HK-2 (cell line): ENCODE measurements at regions not wholly inside any gene's neighbourhood (a gene's known extent, or its start where the extent isn't known, plus 50 kb on each side); places are given as distances from the start of the nearest gene placed in this dataset.

Experiments used
- DNase-seq: peaks from one replicate; pipeline ENCODE4 v3.0.0-alpha.2; 2018; ENCODE audit not compliant: unreplicated experiment

DNA sequence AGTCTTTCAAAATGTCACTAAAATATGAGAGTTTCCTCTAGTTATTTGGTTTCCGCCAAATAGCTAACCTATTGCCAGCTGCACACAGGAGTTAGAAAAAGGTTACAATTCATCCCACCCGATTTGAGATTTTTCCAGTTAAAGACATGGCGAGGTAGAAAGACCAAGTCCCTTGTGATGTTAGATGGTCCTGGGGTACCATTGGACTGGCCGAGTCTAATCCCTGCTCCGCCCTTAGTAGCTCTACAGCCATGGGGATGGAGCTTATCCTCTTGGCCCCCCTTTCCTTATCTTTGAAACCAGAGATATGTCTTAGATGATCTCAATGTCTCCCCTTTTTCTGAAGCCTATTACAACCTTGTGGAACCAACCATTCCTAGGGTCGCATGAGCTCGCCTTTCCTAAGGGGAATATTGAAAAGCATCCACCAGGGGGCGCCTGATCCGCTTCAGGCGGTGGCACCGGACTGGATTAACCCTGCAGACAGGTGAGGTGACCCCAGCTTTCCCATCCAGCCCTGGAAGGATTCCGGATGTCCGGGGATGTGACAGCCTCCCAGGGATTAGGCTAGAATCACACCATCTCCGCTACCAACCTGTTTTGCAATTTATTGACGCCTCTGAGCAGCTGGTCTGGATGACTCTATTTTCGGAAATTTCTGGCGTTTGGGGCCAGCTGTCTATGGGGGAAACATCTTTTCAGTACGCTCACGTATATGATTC lies 68.3 kb upstream of the SIM2 start:
- DNase-seq, result peak; percentile 43

DNA sequence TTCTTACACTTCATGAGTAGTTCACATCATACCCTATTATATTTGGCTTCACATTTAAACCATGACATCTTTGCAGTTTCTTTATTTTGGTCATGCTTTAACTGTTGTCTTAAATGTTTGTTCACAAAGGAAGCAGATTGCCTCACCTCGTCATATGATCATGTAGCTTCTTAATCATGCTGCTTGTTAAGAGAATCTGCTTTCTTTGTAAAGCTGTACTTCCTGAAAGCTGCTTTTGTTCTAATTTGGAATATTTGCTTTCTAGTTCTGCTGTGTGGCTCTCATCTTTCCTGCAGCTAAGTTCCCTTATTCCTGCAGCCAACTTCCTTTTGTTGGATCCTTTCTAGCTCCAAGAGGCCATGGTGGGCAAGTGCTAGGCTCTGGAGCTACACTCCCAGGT lies 62.9 kb upstream of the SIM2 start:
- DNase-seq, result no peak

DNA sequence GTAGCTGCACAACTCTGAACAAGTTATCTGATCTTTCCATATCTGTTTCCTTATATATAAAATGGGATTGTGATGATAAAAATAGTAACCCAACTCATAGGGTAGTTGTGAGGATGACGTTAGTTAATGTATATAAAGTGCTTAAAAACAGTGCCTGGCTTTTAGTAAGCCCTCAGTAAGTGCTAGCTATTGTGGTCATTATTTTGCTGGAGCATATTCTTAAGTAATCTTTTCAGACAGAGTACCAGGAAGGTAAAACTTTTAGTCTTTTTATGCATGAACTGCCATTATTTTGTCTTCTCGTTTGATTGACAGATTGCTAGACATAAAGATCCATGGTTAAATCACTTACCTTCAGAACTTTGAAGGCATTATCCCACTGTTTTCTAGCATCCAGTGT lies 62.5 kb upstream of the SIM2 start:
- DNase-seq, result no peak

DNA sequence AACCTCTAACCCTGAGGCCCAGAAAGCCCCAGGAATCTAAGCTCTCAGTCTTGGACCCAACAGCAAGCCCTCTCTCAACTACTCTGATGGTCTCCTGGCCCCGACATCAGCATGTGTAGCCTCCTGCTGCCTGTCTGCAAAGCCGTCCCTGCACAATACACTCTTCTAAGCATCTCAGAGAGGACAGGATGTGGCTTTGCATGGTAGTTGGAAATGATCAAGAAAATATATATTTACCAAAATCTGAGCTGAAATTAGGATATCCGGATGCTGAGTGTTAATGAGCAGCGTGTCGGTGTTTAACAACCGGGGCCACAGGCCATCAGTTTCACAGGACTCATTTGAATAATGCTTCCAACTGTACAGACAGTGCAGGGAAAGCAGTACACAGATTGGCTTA lies 59.1 kb upstream of the SIM2 start:
- no peak for DNase-seq

DNA sequence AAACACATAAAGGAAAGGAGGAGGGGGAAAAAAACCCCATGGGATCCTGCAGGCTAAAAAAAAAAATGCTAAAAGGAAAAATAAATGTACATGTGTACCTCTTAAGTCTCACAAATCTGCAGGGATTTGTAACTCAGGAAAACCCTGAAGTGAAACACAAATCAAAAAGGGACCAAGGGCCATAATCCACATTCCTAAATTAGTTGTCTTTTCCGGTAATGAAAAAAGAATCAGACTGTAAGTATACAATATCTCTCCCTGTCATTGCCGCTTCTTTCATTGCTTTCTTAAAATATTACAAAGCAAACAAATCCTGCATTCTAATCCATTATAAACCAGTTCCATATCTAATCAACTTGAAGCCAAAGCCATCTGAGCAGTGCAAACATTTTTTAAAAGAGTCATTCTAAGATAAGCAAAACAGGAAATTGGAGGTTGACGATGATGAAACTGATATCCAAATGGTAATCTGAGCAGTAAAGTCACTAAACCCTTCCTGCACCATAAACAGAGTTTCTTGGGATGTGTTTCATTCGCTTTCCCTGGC lies 58.7 kb upstream of the SIM2 start:
- no peak for DNase-seq

DNA sequence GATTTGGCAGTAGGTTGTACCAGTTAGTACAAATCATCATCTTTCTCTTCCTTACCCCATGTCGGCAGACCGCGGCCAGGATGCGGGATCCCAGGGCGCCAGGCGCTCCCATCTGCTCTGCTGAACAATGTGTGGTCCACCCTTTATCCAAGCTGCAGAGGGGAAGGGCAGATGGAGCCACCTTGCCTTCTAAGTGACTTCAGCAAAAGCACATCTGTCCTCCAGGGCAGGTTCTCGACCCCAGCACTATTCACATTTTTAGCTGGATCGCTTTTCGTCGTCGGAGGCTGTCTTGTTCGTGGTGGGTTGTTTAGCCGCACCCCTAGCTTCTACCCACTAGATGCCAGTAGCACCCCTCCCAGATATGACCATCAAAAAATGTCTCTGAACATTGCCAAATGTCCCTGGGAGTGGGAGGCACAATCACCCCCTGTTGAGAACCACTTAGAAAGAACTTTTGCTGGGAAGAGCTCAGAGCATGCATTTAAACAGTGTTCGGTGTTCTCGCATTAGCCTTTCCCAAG lies 58.1 kb upstream of the SIM2 start:
- no peak for DNase-seq

DNA sequence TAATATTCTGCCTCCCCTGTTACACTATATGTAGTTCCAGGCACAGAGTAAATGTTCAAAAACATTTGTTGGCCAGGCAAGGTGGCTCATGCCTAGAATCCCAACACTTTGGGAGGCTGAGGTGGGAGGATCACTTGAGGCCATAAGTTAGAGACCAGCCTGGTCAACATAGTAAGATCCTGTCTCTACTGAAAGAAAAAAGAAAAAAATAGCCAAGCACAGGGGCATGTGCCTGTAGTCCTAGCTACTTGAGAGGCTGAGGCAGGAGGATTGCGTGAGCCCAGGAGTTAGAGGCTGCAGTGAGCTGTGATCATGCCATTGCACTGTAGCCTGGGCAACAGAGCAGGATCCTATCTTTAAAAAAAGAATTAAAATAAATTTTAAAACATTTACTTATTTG lies 57.6 kb upstream of the SIM2 start:
- DNase-seq, result no peak

DNA sequence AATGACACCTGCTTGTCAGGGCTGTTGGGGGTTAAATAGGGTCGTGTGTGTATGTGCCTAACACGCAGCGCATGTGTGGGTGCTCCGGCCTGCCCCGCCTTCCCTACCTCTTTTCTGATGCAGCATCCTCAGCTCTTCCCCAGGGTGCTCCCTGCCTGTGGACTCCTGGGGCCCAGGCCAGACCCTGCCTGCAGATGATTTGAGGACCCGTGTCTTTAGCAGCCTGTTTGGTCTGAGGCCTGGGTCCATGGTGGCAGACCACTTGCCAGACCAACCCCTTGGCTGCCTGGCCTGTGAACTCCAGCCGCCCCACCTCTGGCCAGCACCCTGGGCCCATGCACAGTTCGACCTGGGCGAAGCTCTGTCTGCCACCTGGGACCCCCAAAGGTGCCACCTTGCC lies 57.0 kb upstream of the SIM2 start:
- no peak for DNase-seq

DNA sequence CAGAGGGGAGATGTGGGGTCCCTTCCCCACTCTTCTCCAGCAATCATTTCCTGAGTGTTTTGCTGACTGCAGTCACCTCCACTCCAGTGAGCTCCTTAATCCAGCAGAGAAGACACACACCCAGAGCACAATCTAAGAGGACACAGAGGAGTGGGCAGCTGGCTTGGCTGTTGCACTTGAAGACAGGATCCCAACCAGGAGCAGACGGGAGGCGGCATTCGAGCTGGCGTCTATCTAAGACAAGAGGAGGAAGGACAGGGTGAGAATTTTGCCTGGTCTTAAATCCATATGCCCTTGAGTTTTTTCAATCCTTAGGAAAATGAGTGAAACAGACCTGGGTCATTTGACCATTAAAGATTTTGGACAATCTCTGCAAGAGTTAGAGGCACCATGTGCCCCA lies 56.1 kb upstream of the SIM2 start:
- no peak for DNase-seq

DNA sequence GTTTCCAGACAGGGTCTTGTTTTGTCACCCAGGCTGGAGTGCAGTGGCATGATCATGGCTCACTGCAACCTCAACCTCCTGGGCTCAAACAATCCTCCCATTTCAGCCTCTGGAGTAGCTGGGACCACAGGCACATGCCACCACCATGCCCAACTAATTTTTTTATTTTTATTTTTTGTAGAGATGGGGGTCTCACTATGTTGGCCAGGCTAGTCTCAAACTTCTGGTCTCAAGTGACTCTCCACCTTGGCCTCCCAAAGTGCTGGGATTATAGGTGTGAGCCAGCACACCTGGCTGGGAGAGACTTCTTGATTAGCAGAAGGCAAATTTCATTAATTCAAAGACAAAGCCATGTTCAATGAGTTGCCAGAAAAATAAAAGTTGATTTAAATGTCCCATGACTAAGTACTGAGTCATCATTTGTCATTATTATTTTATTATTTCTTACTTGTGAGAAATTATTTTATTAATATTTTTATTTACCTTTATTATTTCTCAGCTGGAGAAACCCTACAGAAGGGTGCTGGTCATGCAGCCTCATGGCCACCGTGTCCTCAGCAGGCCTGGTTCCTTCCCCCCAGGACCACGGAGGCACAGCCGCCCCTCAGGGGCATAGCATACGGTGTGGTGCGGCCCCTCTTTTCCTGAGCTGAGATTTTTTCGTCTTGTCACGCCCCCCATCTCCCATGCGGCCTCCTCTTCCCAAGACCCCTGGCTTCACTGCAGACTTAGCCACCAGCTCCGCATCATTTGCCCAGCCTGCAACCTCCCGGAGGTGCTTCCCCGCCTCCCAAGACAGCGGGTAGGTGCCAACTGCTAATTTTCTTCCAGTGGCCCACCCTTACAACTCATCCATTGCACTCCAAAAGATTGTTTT lies 55.3 kb upstream of the SIM2 start:
- no peak for DNase-seq

DNA sequence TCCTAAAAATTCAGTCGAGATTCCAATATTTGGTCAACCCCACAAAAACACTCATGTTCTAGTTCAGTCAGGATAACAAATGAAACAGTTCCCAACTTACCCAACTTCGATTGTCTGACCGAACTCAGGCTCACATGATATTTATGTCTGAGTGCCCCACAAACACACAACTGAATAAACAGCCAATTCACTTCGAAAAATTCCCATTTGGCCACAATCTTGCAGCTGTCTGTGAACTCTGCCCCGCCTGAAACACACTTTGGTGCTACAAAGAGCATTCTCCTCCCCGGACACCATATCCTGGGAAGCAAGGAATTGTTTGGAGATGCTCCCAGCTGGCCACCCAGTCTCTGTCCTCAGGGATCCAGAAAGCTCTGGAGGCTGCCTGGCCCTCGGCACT lies 52.9 kb upstream of the SIM2 start:
- no peak for DNase-seq

DNA sequence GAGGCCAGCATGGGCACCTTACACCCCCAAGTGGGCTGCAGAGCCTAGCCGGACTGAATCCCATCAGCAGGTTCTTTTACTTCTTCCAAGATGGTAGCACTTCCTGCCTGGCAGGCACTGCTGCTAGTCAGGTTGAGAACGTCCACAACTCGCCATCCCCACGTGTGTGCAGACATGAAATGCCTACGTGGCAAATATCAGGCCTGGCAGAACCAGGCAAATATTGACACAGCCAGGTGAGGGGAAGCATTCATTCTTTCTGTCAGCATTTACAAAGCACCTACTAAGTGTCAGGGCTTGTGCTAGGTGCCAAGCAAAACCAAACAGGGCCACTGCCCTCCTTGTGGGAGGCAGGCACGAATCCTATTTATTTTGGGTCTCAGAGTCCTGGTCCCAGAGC lies 52.3 kb upstream of the SIM2 start:
- no peak for DNase-seq

DNA sequence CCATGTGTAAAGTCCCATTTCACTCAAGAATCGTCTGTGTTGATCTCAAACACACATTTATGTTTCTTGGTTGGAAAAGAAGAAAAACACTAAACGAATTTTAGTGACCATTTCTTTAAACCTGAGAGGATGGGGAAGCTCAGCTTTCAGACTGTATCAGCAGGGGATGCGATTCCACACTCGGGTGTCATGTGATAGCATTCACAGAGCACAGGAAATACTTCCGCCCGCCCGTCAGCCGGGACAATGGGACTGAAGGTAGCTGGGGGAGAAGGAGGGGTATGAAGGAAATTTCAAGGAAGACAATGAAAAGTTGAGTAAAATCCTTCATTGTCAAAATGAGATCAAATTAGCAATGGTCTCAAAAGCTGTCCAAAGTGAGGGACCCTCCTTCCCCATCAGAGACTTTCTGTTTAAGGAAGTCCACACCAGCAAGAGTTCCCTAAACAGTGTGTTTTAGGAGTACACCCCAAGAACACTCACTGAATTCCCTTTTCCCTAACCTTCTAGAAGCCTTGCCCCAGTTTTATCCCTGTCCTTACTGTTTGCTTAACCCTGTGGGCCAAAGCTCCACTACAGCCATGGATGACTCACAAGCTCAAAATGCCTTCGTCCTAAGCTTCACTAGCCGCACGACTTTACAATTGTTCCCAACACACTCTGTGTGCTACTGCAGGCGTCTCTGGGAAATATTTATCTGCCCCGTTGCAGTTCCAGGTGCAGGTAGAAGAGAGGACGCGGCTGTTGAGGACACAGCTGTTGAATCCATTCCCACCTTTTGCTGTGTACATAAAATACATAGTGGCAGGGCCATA lies 51.4 kb upstream of the SIM2 start:
- peak; percentile 6 for DNase-seq
